ENCODE measurements at regions not wholly inside any gene's neighbourhood (a gene's known extent, or its start where the extent isn't known, plus 50 kb on each side); places are given as distances from the start of the nearest gene placed in this dataset.

GRCh38 chr10:133030781-133031180 lies 56.9 kb upstream of the ADGRA1 start:
- H4K20me1 ChIP-seq (ENCODE audit: insufficient read depth) = no peaks in the 10 kb centered on the region
- intact Hi-C loops (cut with micrococcal nuclease) = no loop called here
- no peaks in the 10 kb centered on the region for H3K27me3 ChIP-seq (ENCODE audit: insufficient read depth, low read length)
- ChIA-PET RAD21 (ENCODE audit: low non-redundant PET in 1 of 2, low total read pairs in 2 of 2, uncharacterized antibody in 2 of 2, unreplicated experiment in 2 of 2) (no interaction called here), POLR2A (no interaction called here), CTCF (no interaction called here)
- H3K9me3 ChIP-seq (ENCODE audit: control insufficient read depth in 1 of 2, insufficient read depth in 1 of 2, low read depth in 1 of 2, low read length in 2 of 2) = no peaks in the 10 kb centered on the region
- ATAC-seq = no peak
- H3K79me2 ChIP-seq (ENCODE audit: insufficient read depth, low read length) = no peaks in the 10 kb centered on the region
- H3K4me3 ChIP-seq (replicated peaks in 1 of 2; ENCODE audit: low read depth in 1 of 2, low read length in 2 of 2) = no peak overlapping the region
- H3K4me1 ChIP-seq (ENCODE audit: control insufficient read depth in 1 of 2, insufficient read depth in 2 of 2, low read length in 2 of 2) = no peaks in the 10 kb centered on the region
- TF ChIP-seq SRF (IDR thresholded peaks at IDR 0.05; ENCODE audit: low read depth) (no peak), RAD21 (IDR thresholded peaks at IDR 0.05; ENCODE audit: low read depth) (no peak), CBX3 (IDR thresholded peaks at IDR 0.05; ENCODE audit: low read depth) (no peak), ZNF274 (IDR thresholded peaks at IDR 0.05; ENCODE audit: low read depth, low read length) (no peak), ATF3 (IDR thresholded peaks at IDR 0.05) (no peak)
- H2AFZ ChIP-seq (ENCODE audit: low read depth, low read length, poor library complexity, severe bottlenecking) = no peak overlapping the region
- no peaks in the 10 kb centered on the region for H3K9me2 ChIP-seq (ENCODE audit: insufficient read depth)
- H3K27ac ChIP-seq (ENCODE audit: low read depth, low read length) = no peak overlapping the region
- no peaks in the 10 kb centered on the region for H3K36me3 ChIP-seq (ENCODE audit: control insufficient read depth in 1 of 2, insufficient read depth in 2 of 2, low read length in 2 of 2)
- no TSS peak for BruUV-seq (replicated peaks)
- no peak for DNase-seq (ENCODE audit: low read depth, low spot score)
- no peak overlapping the region for H3K9ac ChIP-seq (ENCODE audit: low read length)
- no peak overlapping the region for H3K4me2 ChIP-seq (ENCODE audit: low read length)

- intact Hi-C loops (cut with micrococcal nuclease) = no loop called here
- H2AFZ ChIP-seq (ENCODE audit: low read depth, low read length, poor library complexity, severe bottlenecking) = no peak overlapping the region
- ChIA-PET CTCF (no interaction called here), RAD21 (ENCODE audit: low non-redundant PET in 1 of 2, low total read pairs in 2 of 2, uncharacterized antibody in 2 of 2, unreplicated experiment in 2 of 2) (no interaction called here), POLR2A (no interaction called here)
- H3K27ac ChIP-seq (ENCODE audit: low read depth, low read length) = no peak overlapping the region
- H3K79me2 ChIP-seq (ENCODE audit: insufficient read depth, low read length) = no peaks in the 10 kb centered on the region
- H3K27me3 ChIP-seq (ENCODE audit: insufficient read depth, low read length) = no peaks in the 10 kb centered on the region
- no peaks in the 10 kb centered on the region for H3K36me3 ChIP-seq (ENCODE audit: control insufficient read depth in 1 of 2, insufficient read depth in 2 of 2, low read length in 2 of 2)
- BruUV-seq (replicated peaks) = no TSS peak
- ATAC-seq (no peak), DNase-seq (ENCODE audit: low read depth, low spot score) (no peak)
- H3K9ac ChIP-seq (ENCODE audit: low read length) = no peak overlapping the region
- H3K4me1 ChIP-seq (ENCODE audit: control insufficient read depth in 1 of 2, insufficient read depth in 2 of 2, low read length in 2 of 2) = no peaks in the 10 kb centered on the region
- no peak overlapping the region for H3K4me2 ChIP-seq (ENCODE audit: low read length)
- TF ChIP-seq ZFX (IDR thresholded peaks at IDR 0.05) (no peak), MAX (IDR thresholded peaks at IDR 0.05) (no peak), POLR2A (IDR thresholded peaks at IDR 0.05; ENCODE audit: borderline replicate concordance, extremely low read depth, insufficient read depth, insufficient read length) (no peak)
- no peaks in the 10 kb centered on the region for H3K9me2 ChIP-seq (ENCODE audit: insufficient read depth)
- no peaks in the 10 kb centered on the region for H4K20me1 ChIP-seq (ENCODE audit: insufficient read depth)
- H3K4me3 ChIP-seq (replicated peaks in 1 of 2; ENCODE audit: low read depth in 1 of 2, low read length in 2 of 2) = no peak overlapping the region
- H3K9me3 ChIP-seq (ENCODE audit: control insufficient read depth in 1 of 2, insufficient read depth in 1 of 2, low read depth in 1 of 2, low read length in 2 of 2) = no peaks in the 10 kb centered on the region
These were observed 57.6 kb upstream of the ADGRA1 start for GRCh38 chr10:133030126-133030525.
